Panc1 (cell line): ENCODE measurements at regions not wholly inside any gene's neighbourhood (a gene's known extent, or its start where the extent isn't known, plus 50 kb on each side); places are given as distances from the start of the nearest gene placed in this dataset.

Source experiments
- ATAC-seq: fragments of 200-7000 bp; cut with Tn5 transposase; 2 replicates; pipeline ENCODE4 v1.9.1; 2020; ENCODE audit warnings: mild to moderate bottlenecking, moderate library complexity
- BruUV-seq: library from RNA; stranded (reverse); fragments of 400-500 nt; replicated peaks from 2 replicates; lab custom pipeline; 2021; lab: Mats Ljungman, UMichigan
- CTCF ChIA-PET: fragments of 300-600 bp; sonication (Branson Sonifier 250); formaldehyde crosslinking; loops from one replicate; lab custom pipeline; 2022; ENCODE audit warnings: antibody characterized with exemption; lab: Charles Lee
- POLR2A ChIA-PET: fragments of 300-600 bp; sonication (Branson Sonifier 250); formaldehyde crosslinking; loops from one replicate; lab custom pipeline; 2022; ENCODE audit warnings: antibody characterized with exemption; lab: Charles Lee
- DNase-seq: peaks from one replicate; pipeline ENCODE4 v3.0.0-alpha.2; 2010; ENCODE audit warnings: low read depth, low spot score
- H3K27ac ChIP-seq: 2 replicates; pipeline ENCODE4 v1.5.1; 2011; ENCODE audit warnings: mild to moderate bottlenecking, low read length, inconsistent platforms
- H3K27me3 ChIP-seq: fragments of 200-500 bp; sonication (Bioruptor generic); 2 replicates; pipeline ENCODE4 v1.6.0; 2014; ENCODE audit warnings: low read length, inconsistent platforms; ENCODE audit not compliant: control insufficient read depth, insufficient read depth
- H3K36me3 ChIP-seq: fragments of 200-500 bp; sonication (Bioruptor generic); 2 replicates; pipeline ENCODE4 v1.5.1; 2014; ENCODE audit warnings: inconsistent platforms, mild to moderate bottlenecking, low read length, moderate library complexity; ENCODE audit not compliant: control insufficient read depth, insufficient read depth
- H3K4me1 ChIP-seq: 2 replicates; pipeline ENCODE4 v1.5.1; 2011; ENCODE audit warnings: inconsistent platforms, mild to moderate bottlenecking, low read length, moderate library complexity; ENCODE audit not compliant: control insufficient read depth, insufficient read depth
- H3K4me3 ChIP-seq, 2 experiments: 2 replicates each; pipeline ENCODE4 v1.5.1; 2011 to 2012; ENCODE audit warnings: low read depth in 2 of 2, low read length in 2 of 2, mild to moderate bottlenecking in 2 of 2, inconsistent platforms in 1 of 2, moderate library complexity in 1 of 2
- H3K9me3 ChIP-seq: fragments of 200-500 bp; sonication (Bioruptor generic); 2 replicates; pipeline ENCODE4 v1.5.1; 2014; ENCODE audit warnings: low read depth, mild to moderate bottlenecking, inconsistent platforms, low read length, moderate library complexity; ENCODE audit not compliant: control insufficient read depth, insufficient read depth
- POLR2AphosphoS5 ChIP-seq: IDR thresholded peaks from 2 replicates; pipeline ENCODE4 v1.6.1; 2012; ENCODE audit warnings: mild to moderate bottlenecking, low read depth, low read length, moderate library complexity
- SIN3A ChIP-seq: IDR thresholded peaks from 2 replicates; pipeline ENCODE4 v1.6.1; 2012; ENCODE audit warnings: low read depth, mild to moderate bottlenecking, low read length, moderate library complexity, borderline replicate concordance; ENCODE audit not compliant: insufficient read depth
- TCF7L2 ChIP-seq: IDR thresholded peaks from 2 replicates; pipeline ENCODE4 v1.6.1; 2011; ENCODE audit warnings: mild to moderate bottlenecking, low read depth, low read length, inconsistent platforms
- in situ Hi-C: cut with HindIII; loops from 2 replicates; pipeline ENCODE4 v1.10.0; 2016; ENCODE audit warnings: low sequenced_read_pairs, low pct_unique_long_range_greater_than_20kb
- intact Hi-C: fragments of 100-400 bp; cut with micrococcal nuclease; formaldehyde crosslinking; loops from one replicate; pipeline ENCODE4 v1.10.0; 2022; ENCODE audit not compliant: unreplicated experiment
- TF ChIP-seq, protein P1 (sequence below), 2 experiments: IDR thresholded peaks; 2 replicates each; pipeline ENCODE4 v1.6.1; 2011 to 2012; ENCODE audit warnings: low read depth in 2 of 2, control low read depth in 1 of 2, low read length in 1 of 2, mild to moderate bottlenecking in 1 of 2, moderate library complexity in 1 of 2; ENCODE audit not compliant: insufficient read depth in 1 of 2
- TF ChIP-seq, protein P2 (sequence below): fragments of 450-650 bp; IDR thresholded peaks from 2 replicates; pipeline ENCODE4 v1.5.1; 2017; ENCODE audit warnings: mild to moderate bottlenecking

- Histone ChIP-seq H3K4me1 (no peaks in the 10 kb centered on the region), H3K27ac (no peak overlapping the region), H3K9me3 (no peaks in the 10 kb centered on the region), H3K27me3 (no peaks in the 10 kb centered on the region), H3K4me3 (no peak overlapping the region), H3K36me3 (no peaks in the 10 kb centered on the region)
- ATAC-seq (no peak), DNase-seq (no peak)
- BruUV-seq: no TSS peak
- CTCF ChIA-PET: no interaction called here
- POLR2A ChIA-PET: no interaction called here
- TF ChIP-seq, protein P1, sequence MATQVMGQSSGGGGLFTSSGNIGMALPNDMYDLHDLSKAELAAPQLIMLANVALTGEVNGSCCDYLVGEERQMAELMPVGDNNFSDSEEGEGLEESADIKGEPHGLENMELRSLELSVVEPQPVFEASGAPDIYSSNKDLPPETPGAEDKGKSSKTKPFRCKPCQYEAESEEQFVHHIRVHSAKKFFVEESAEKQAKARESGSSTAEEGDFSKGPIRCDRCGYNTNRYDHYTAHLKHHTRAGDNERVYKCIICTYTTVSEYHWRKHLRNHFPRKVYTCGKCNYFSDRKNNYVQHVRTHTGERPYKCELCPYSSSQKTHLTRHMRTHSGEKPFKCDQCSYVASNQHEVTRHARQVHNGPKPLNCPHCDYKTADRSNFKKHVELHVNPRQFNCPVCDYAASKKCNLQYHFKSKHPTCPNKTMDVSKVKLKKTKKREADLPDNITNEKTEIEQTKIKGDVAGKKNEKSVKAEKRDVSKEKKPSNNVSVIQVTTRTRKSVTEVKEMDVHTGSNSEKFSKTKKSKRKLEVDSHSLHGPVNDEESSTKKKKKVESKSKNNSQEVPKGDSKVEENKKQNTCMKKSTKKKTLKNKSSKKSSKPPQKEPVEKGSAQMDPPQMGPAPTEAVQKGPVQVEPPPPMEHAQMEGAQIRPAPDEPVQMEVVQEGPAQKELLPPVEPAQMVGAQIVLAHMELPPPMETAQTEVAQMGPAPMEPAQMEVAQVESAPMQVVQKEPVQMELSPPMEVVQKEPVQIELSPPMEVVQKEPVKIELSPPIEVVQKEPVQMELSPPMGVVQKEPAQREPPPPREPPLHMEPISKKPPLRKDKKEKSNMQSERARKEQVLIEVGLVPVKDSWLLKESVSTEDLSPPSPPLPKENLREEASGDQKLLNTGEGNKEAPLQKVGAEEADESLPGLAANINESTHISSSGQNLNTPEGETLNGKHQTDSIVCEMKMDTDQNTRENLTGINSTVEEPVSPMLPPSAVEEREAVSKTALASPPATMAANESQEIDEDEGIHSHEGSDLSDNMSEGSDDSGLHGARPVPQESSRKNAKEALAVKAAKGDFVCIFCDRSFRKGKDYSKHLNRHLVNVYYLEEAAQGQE (IDR thresholded peaks at IDR 0.05; ENCODE audit: insufficient read depth in 1 of 2, low read depth in 2 of 2, low read length in 1 of 2): no peak
- no peak for TF ChIP-seq POLR2AphosphoS5
- no peak for TF ChIP-seq SIN3A
- TF ChIP-seq, protein P2, sequence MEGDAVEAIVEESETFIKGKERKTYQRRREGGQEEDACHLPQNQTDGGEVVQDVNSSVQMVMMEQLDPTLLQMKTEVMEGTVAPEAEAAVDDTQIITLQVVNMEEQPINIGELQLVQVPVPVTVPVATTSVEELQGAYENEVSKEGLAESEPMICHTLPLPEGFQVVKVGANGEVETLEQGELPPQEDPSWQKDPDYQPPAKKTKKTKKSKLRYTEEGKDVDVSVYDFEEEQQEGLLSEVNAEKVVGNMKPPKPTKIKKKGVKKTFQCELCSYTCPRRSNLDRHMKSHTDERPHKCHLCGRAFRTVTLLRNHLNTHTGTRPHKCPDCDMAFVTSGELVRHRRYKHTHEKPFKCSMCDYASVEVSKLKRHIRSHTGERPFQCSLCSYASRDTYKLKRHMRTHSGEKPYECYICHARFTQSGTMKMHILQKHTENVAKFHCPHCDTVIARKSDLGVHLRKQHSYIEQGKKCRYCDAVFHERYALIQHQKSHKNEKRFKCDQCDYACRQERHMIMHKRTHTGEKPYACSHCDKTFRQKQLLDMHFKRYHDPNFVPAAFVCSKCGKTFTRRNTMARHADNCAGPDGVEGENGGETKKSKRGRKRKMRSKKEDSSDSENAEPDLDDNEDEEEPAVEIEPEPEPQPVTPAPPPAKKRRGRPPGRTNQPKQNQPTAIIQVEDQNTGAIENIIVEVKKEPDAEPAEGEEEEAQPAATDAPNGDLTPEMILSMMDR: no peak
- no peak for TF ChIP-seq TCF7L2
- in situ Hi-C loops (no loop called here), intact Hi-C loops (no loop called here)
These were observed 338.4 kb upstream of the KLF3 start for GRCh38 chr4:38325629-38325913.

- Histone ChIP-seq H3K27me3 (no peaks in the 10 kb centered on the region), H3K36me3 (no peaks in the 10 kb centered on the region), H3K9me3 (no peaks in the 10 kb centered on the region), H3K27ac (no peak overlapping the region), H3K4me3 (no peak overlapping the region), H3K4me1 (no peaks in the 10 kb centered on the region)
- in situ Hi-C loops (no loop called here), intact Hi-C loops (no loop called here)
- DNase-seq (no peak), ATAC-seq (no peak)
- CTCF ChIA-PET: no interaction called here
- POLR2A ChIA-PET: interaction anchor here (0.6 kb wide), 1 partner anchor 291 kb away, joined by 4 read pairs; no protein-coding TSS in a partner anchor
- TF ChIP-seq TCF7L2 (no peak), POLR2AphosphoS5 (no peak), SIN3A (no peak)
- TF ChIP-seq, protein P1 (IDR thresholded peaks at IDR 0.05; ENCODE audit: insufficient read depth in 1 of 2, low read depth in 2 of 2, low read length in 1 of 2): no peak
- TF ChIP-seq, protein P2: no peak
- BruUV-seq: no TSS peak
These were observed 337.5 kb upstream of the KLF3 start for GRCh38 chr4:38326499-38326898.
